HG03378 (cell line): ENCODE measurements at regions not wholly inside any gene's neighbourhood (a gene's known extent, or its start where the extent isn't known, plus 50 kb on each side); places are given as distances from the start of the nearest gene placed in this dataset.
"Not testable (repeated sequence)": the region's sequence is repeated elsewhere in the genome, so short reads cannot be mapped to it uniquely, and the experiment has no call there.

Source experiments
- ATAC-seq: cut with Tn5 transposase; IDR thresholded peaks from one replicate; pipeline ENCODE4 v1.9.1; 2021; ENCODE audit warnings: mild to moderate bottlenecking, moderate library complexity; ENCODE audit not compliant: unreplicated experiment

- ATAC-seq = peak; percentile 71
Measured at GRCh38 chr15:95620934-95621579, 709.4 kb upstream of the NR2F2 start.

- ATAC-seq = no peak
Measured at GRCh38 chr15:95622843-95623242, 707.7 kb upstream of the NR2F2 start.

- no peak for ATAC-seq
Measured at GRCh38 chr15:95624100-95624499, 706.4 kb upstream of the NR2F2 start.

GRCh38 chr15:95624616-95625361, 705.7 kb upstream of the NR2F2 start:
- ATAC-seq = no peak

- ATAC-seq = no peak
Measured at GRCh38 chr15:95626501-95627361, 703.8 kb upstream of the NR2F2 start.

- ATAC-seq = no peak
Measured at GRCh38 chr15:95629503-95630168, 700.9 kb upstream of the NR2F2 start.

- ATAC-seq = no peak
Measured at GRCh38 chr15:95630683-95631082, 699.8 kb upstream of the NR2F2 start.

GRCh38 chr15:95635666-95636065, 694.8 kb upstream of the NR2F2 start:
- no peak for ATAC-seq

- ATAC-seq = no peak
Measured at GRCh38 chr15:95636107-95636506, 694.4 kb upstream of the NR2F2 start.

GRCh38 chr15:95637234-95637633, 693.3 kb upstream of the NR2F2 start:
- ATAC-seq = not testable (repeated sequence)

- no peak for ATAC-seq
Measured at GRCh38 chr15:95639208-95639607, 691.3 kb upstream of the NR2F2 start.

GRCh38 chr15:95644100-95644875, 686.2 kb upstream of the NR2F2 start:
- ATAC-seq = no peak

- ATAC-seq = no peak
Measured at GRCh38 chr15:95645791-95646338, 684.6 kb upstream of the NR2F2 start.

- ATAC-seq = no peak
Measured at GRCh38 chr15:95646484-95647273, 683.8 kb upstream of the NR2F2 start.

GRCh38 chr15:95647531-95648277, 682.8 kb upstream of the NR2F2 start:
- ATAC-seq = no peak

GRCh38 chr15:95653361-95653805, 677.1 kb upstream of the NR2F2 start:
- ATAC-seq = no peak

- ATAC-seq = no peak
Measured at GRCh38 chr15:95655089-95655607, 675.4 kb upstream of the NR2F2 start.

- ATAC-seq = no peak
Measured at GRCh38 chr15:95656595-95656994, 673.9 kb upstream of the NR2F2 start.
